ENCODE measurements at regions not wholly inside any gene's neighbourhood (a gene's known extent, or its start where the extent isn't known, plus 50 kb on each side); places are given as distances from the start of the nearest gene placed in this dataset.

DNA sequence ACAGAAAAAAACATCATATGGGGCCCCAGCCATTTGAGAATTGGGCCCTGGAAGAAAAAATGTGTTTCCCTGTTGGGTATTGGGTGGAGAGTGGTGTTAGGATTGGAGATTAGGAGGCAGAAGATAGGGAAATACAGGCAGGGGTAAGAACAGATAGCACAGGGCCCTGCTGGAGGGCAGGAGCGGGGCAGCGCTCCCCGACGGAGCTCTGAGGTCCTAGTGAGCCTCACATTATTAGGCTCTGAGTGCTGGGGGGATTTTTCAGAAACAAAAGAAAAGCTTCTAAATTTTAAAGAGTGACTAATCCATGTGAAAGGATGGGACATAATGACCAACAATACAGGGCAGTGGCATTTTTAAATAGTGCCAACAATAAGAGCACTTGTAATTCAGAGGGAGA, 241.2 kb downstream of the SOX2 start:
- no peak for TF ChIP-seq POLR2A (IDR thresholded peaks at IDR 0.05)
- TF ChIP-seq, protein P1, sequence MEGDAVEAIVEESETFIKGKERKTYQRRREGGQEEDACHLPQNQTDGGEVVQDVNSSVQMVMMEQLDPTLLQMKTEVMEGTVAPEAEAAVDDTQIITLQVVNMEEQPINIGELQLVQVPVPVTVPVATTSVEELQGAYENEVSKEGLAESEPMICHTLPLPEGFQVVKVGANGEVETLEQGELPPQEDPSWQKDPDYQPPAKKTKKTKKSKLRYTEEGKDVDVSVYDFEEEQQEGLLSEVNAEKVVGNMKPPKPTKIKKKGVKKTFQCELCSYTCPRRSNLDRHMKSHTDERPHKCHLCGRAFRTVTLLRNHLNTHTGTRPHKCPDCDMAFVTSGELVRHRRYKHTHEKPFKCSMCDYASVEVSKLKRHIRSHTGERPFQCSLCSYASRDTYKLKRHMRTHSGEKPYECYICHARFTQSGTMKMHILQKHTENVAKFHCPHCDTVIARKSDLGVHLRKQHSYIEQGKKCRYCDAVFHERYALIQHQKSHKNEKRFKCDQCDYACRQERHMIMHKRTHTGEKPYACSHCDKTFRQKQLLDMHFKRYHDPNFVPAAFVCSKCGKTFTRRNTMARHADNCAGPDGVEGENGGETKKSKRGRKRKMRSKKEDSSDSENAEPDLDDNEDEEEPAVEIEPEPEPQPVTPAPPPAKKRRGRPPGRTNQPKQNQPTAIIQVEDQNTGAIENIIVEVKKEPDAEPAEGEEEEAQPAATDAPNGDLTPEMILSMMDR (IDR thresholded peaks at IDR 0.05), result no peak
- no peak overlapping the region for H3K27ac ChIP-seq
- H3K27me3 ChIP-seq, result no peaks in the 10 kb centered on the region
- no peak for ATAC-seq
- no peaks in the 10 kb centered on the region for H3K36me3 ChIP-seq (replicated peaks in 1 of 2; ENCODE audit: insufficient read depth in 1 of 2, low read depth in 2 of 2)
- intact Hi-C loops (cut with DNase I), result no loop called here
- no peaks in the 10 kb centered on the region for H3K4me1 ChIP-seq
- 66 to 71% methylated on average over 4 of the region's 4 CpGs for WGBS, 2 donors
- no peak overlapping the region for H3K4me3 ChIP-seq
- no peak for DNase-seq
- no peaks in the 10 kb centered on the region for H3K9me3 ChIP-seq

DNA sequence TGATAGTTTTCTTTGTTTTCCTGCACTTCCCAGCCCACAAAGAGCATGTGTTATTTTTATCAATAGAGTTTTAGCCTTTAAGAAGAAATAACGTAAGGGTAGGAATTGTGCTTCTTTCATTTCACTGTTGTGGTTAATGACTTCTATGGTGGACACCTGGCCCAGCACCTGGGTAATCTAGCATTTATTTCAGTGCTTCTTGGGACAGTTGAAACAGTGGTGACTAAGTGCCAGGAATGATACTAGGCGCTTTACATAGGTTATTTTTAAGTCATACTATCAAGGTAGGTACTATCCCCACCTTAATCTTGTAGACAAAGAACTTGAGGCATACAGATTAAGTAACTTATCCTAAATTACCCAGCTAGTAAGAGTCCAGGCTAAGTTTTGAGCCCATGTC, 243.8 kb downstream of the SOX2 start:
- H3K27me3 ChIP-seq, result no peaks in the 10 kb centered on the region
- no peak for TF ChIP-seq POLR2A (IDR thresholded peaks at IDR 0.05)
- TF ChIP-seq, protein P1 (IDR thresholded peaks at IDR 0.05), result no peak
- H3K36me3 ChIP-seq (replicated peaks in 1 of 2; ENCODE audit: insufficient read depth in 1 of 2, low read depth in 2 of 2), result no peaks in the 10 kb centered on the region
- 85 to 92% methylated on average over 2 of the region's 2 CpGs for WGBS, 2 donors
- DNase-seq, result no peak
- no peak overlapping the region for H3K27ac ChIP-seq
- intact Hi-C loops (cut with DNase I), result no loop called here
- no peak for ATAC-seq
- H3K4me3 ChIP-seq, result no peak overlapping the region
- H3K4me1 ChIP-seq, result no peaks in the 10 kb centered on the region
- H3K9me3 ChIP-seq, result no peaks in the 10 kb centered on the region

DNA sequence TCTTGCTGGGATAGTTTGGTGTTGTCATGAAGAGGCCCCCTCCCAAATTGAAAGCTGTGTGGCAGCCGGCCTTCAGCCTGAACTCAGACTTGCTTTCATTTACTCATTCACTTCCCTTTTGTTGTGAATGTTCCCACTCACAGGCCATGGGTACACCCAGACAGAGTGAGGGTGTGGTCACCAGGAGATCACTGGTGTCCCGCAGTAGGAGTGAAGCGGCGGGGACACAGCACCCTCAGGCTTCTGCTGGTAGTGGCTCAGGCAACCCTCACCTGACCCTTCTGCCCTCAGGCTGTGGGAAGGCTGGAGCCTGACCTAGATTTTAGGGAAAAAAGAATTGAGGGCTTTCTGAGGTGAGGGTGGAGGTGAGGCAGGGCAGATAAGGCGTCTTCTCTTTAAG, 244.4 kb downstream of the SOX2 start:
- Histone ChIP-seq H3K9me3 (no peaks in the 10 kb centered on the region), H3K4me3 (no peak overlapping the region), H3K36me3 (replicated peaks in 1 of 2; ENCODE audit: insufficient read depth in 1 of 2, low read depth in 2 of 2) (no peaks in the 10 kb centered on the region), H3K27ac (no peak overlapping the region), H3K27me3 (no peaks in the 10 kb centered on the region), H3K4me1 (no peaks in the 10 kb centered on the region)
- DNase-seq, result no peak
- WGBS, 2 donors, result 85 to 94% methylated on average over 5 of the region's 5 CpGs
- ATAC-seq, result no peak
- intact Hi-C loops (cut with DNase I), result no loop called here
- TF ChIP-seq, protein P1 (IDR thresholded peaks at IDR 0.05), result no peak
- no peak for TF ChIP-seq POLR2A (IDR thresholded peaks at IDR 0.05)

DNA sequence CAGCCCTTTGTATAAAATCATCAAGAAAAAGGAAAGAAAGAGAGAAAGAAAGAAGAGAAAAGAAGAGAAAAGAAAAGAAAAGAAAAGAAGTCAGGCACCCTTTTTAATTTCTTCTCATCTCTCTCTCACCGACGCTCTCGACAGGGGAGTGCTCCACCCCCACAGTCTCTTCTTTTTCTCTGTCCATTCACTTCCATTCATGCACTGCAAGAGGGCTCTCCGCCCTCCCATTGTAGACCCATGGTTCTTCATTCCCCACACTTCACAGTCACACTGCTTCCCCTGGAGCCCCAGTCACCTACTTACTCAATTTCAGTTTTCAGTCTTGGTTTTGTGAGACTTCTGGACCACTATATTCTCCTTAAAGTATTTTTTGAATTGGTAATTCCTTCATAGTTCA, 254.7 kb downstream of the SOX2 start:
- no peak for TF ChIP-seq POLR2A (IDR thresholded peaks at IDR 0.05)
- Histone ChIP-seq H3K4me1 (no peaks in the 10 kb centered on the region), H3K36me3 (replicated peaks in 1 of 2; ENCODE audit: insufficient read depth in 1 of 2, low read depth in 2 of 2) (no peaks in the 10 kb centered on the region), H3K27ac (no peak overlapping the region), H3K27me3 (no peaks in the 10 kb centered on the region), H3K9me3 (no peaks in the 10 kb centered on the region), H3K4me3 (no peak overlapping the region)
- ATAC-seq (no peak), DNase-seq (no peak)
- intact Hi-C loops (cut with DNase I), result no loop called here
- WGBS, 2 donors, result 34 to 38% methylated on average over 4 of the region's 4 CpGs

DNA sequence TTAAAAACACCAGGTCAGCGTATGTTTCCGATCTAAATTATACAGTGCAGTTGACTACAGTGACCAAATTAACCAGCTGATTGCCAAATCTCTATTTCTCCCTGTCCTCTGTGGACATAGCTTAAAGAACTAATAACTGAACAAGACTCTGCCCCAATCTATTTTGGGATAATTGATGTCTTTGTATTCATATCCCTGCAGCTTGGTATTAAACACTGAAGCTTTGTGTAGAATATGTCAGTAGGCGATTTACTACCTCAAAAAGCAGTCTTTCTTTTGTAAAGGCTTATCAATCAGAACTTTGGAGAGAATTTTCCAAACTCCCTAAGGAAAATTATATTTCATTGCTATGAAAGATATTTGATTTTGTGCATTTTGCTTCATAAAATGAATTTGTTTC, 258.2 kb downstream of the SOX2 start:
- 71 to 74% methylated on average over 3 of the region's 3 CpGs for WGBS, 2 donors
- Histone ChIP-seq H3K4me3 (no peak overlapping the region), H3K4me1 (no peaks in the 10 kb centered on the region), H3K27me3 (no peaks in the 10 kb centered on the region), H3K36me3 (replicated peaks in 1 of 2; ENCODE audit: insufficient read depth in 1 of 2, low read depth in 2 of 2) (no peaks in the 10 kb centered on the region), H3K27ac (no peak overlapping the region), H3K9me3 (no peaks in the 10 kb centered on the region)
- no peak for ATAC-seq
- TF ChIP-seq POLR2A (IDR thresholded peaks at IDR 0.05), result no peak
- TF ChIP-seq, protein P1 (IDR thresholded peaks at IDR 0.05), result no peak
- no peak for DNase-seq
- intact Hi-C loops (cut with DNase I), result no loop called here

Data from body of pancreas (tissue), 4 donors.